ENCODE measurements at regions not wholly inside any gene's neighbourhood (a gene's known extent, or its start where the extent isn't known, plus 50 kb on each side); places are given as distances from the start of the nearest gene placed in this dataset.

- DNase-seq (ENCODE audit: extremely low spot score), result no peak
- intact Hi-C loops (cut with DNase I), result no loop called here
- H3K9me3 ChIP-seq, result peaks cover 0 to 5% (median 0%) of the 10 kb centered on the region in 4 donors
- H3K4me3 ChIP-seq, result no peak overlapping the region
- WGBS, result 83% methylated on average over 2 of the region's 2 CpGs
- no peak for TF ChIP-seq POLR2AphosphoS5 (IDR thresholded peaks at IDR 0.05)
- TF ChIP-seq POLR2A (IDR thresholded peaks at IDR 0.05; ENCODE audit: low read depth), result no peak
- no peak for TF ChIP-seq EP300 (IDR thresholded peaks at IDR 0.05)
- no peak for TF ChIP-seq CTCF (IDR thresholded peaks at IDR 0.05)
- H3K4me1 ChIP-seq, result peaks cover 0 to 4% (median 1%) of the 10 kb centered on the region in 4 donors
- H3K27me3 ChIP-seq, result no peaks in the 10 kb centered on the region
- no peaks in the 10 kb centered on the region for H3K36me3 ChIP-seq
- no peak overlapping the region for H3K27ac ChIP-seq (replicated peaks in 1 of 4)
These were observed 163.1 kb downstream of the TXNL1 start for GRCh38 chr18:56475250-56475649.

GRCh38 chr18:56473400-56474024, 164.9 kb downstream of the TXNL1 start:
- WGBS, result 94% methylated on average over 8 of the region's 8 CpGs
- TF ChIP-seq POLR2AphosphoS5 (IDR thresholded peaks at IDR 0.05), result no peak
- TF ChIP-seq CTCF (IDR thresholded peaks at IDR 0.05), result no peak
- no peak for TF ChIP-seq EP300 (IDR thresholded peaks at IDR 0.05)
- no peak for TF ChIP-seq POLR2A (IDR thresholded peaks at IDR 0.05; ENCODE audit: low read depth)
- Histone ChIP-seq H3K36me3 (no peaks in the 10 kb centered on the region), H3K9me3 (peaks cover 0 to 5% (median 0%) of the 10 kb centered on the region in 4 donors), H3K27me3 (no peaks in the 10 kb centered on the region), H3K4me1 (peaks cover 0 to 13% (median 8%) of the 10 kb centered on the region in 4 donors), H3K27ac (replicated peaks in 1 of 4) (no peak overlapping the region), H3K4me3 (no peak overlapping the region)
- intact Hi-C loops (cut with DNase I), result no loop called here
- no peak for DNase-seq (ENCODE audit: extremely low spot score)

GRCh38 chr18:56470406-56471351, 167.7 kb downstream of the TXNL1 start:
- WGBS, result 69% methylated on average over 5 of the region's 5 CpGs

GRCh38 chr18:56469582-56469981, 168.8 kb downstream of the TXNL1 start:
- Histone ChIP-seq H3K27me3 (no peaks in the 10 kb centered on the region), H3K27ac (replicated peaks in 1 of 4) (no peak overlapping the region), H3K9me3 (peaks cover 0 to 12% (median 8%) of the 10 kb centered on the region in 4 donors), H3K4me3 (no peak overlapping the region), H3K4me1 (peaks cover 0 to 15% (median 11%) of the 10 kb centered on the region in 4 donors), H3K36me3 (no peaks in the 10 kb centered on the region)
- DNase-seq (ENCODE audit: extremely low spot score), result no peak
- TF ChIP-seq POLR2A (IDR thresholded peaks at IDR 0.05; ENCODE audit: low read depth) (no peak), CTCF (IDR thresholded peaks at IDR 0.05) (no peak), EP300 (IDR thresholded peaks at IDR 0.05) (no peak), POLR2AphosphoS5 (IDR thresholded peaks at IDR 0.05) (no peak)
- WGBS, result 85% methylated on average over 4 of the region's 4 CpGs
- intact Hi-C loops (cut with DNase I), result no loop called here

More at GRCh38 chr18:56470406-56471351, 167.7 kb downstream of the TXNL1 start:
- no peak for TF ChIP-seq CTCF (IDR thresholded peaks at IDR 0.05)
- no peak for TF ChIP-seq POLR2A (IDR thresholded peaks at IDR 0.05; ENCODE audit: low read depth)
- no peak for TF ChIP-seq POLR2AphosphoS5 (IDR thresholded peaks at IDR 0.05)
- no peak for TF ChIP-seq EP300 (IDR thresholded peaks at IDR 0.05)
- no peaks in the 10 kb centered on the region for H3K36me3 ChIP-seq
- peaks cover 0 to under 1% (median 0%) of the 10 kb centered on the region in 4 donors for H3K9me3 ChIP-seq
- no peak overlapping the region for H3K27ac ChIP-seq (replicated peaks in 1 of 4)
- DNase-seq (ENCODE audit: extremely low spot score), result no peak
- H3K27me3 ChIP-seq, result no peaks in the 10 kb centered on the region
- H3K4me1 ChIP-seq, result peaks cover 0 to 15% (median 11%) of the 10 kb centered on the region in 4 donors
- no peak overlapping the region for H3K4me3 ChIP-seq
- intact Hi-C loops (cut with DNase I), result no loop called here
